ENCODE measurements at regions not wholly inside any gene's neighbourhood (a gene's known extent, or its start where the extent isn't known, plus 50 kb on each side); places are given as distances from the start of the nearest gene placed in this dataset.

- H3K4me1 ChIP-seq: 0 out of 2 replicates have a peak, but pooled peaks cover 2% of the 10 kb centered on the region
- TF ChIP-seq, protein P1, sequence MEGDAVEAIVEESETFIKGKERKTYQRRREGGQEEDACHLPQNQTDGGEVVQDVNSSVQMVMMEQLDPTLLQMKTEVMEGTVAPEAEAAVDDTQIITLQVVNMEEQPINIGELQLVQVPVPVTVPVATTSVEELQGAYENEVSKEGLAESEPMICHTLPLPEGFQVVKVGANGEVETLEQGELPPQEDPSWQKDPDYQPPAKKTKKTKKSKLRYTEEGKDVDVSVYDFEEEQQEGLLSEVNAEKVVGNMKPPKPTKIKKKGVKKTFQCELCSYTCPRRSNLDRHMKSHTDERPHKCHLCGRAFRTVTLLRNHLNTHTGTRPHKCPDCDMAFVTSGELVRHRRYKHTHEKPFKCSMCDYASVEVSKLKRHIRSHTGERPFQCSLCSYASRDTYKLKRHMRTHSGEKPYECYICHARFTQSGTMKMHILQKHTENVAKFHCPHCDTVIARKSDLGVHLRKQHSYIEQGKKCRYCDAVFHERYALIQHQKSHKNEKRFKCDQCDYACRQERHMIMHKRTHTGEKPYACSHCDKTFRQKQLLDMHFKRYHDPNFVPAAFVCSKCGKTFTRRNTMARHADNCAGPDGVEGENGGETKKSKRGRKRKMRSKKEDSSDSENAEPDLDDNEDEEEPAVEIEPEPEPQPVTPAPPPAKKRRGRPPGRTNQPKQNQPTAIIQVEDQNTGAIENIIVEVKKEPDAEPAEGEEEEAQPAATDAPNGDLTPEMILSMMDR (IDR thresholded peaks at IDR 0.05; ENCODE audit: low read depth, low read length): no peak
- no peaks in the 10 kb centered on the region for H3K36me3 ChIP-seq
- H3K27me3 ChIP-seq: no peaks in the 10 kb centered on the region
- H3K9me3 ChIP-seq: no peaks in the 10 kb centered on the region
- no peak for DNase-seq
- no peak overlapping the region for H3K4me3 ChIP-seq (ENCODE audit: low read depth, low read length)
These were observed 603.7 kb downstream of the TENT5A start for GRCh38 chr6:81148751-81149150.

- TF ChIP-seq, protein P1 (IDR thresholded peaks at IDR 0.05; ENCODE audit: low read depth, low read length): no peak
- Histone ChIP-seq H3K36me3 (no peaks in the 10 kb centered on the region), H3K4me1 (0 out of 2 replicates have a peak, but pooled peaks cover 2% of the 10 kb centered on the region), H3K9me3 (no peaks in the 10 kb centered on the region), H3K27me3 (no peaks in the 10 kb centered on the region), H3K4me3 (ENCODE audit: low read depth, low read length) (no peak overlapping the region)
- no peak for DNase-seq
These were observed 607.0 kb downstream of the TENT5A start for GRCh38 chr6:81145506-81145905.

- H3K36me3 ChIP-seq: no peaks in the 10 kb centered on the region
- H3K27me3 ChIP-seq: no peaks in the 10 kb centered on the region
- TF ChIP-seq, protein P1 (IDR thresholded peaks at IDR 0.05; ENCODE audit: low read depth, low read length): no peak
- H3K4me3 ChIP-seq (ENCODE audit: low read depth, low read length): no peak overlapping the region
- peaks cover 9% of the 10 kb centered on the region for H3K4me1 ChIP-seq
- no peak for DNase-seq
- H3K9me3 ChIP-seq: no peaks in the 10 kb centered on the region
These were observed 608.1 kb downstream of the TENT5A start for GRCh38 chr6:81144346-81144745.

GRCh38 chr6:81138236-81138635, 614.2 kb downstream of the TENT5A start:
- DNase-seq: no peak
- TF ChIP-seq, protein P1 (IDR thresholded peaks at IDR 0.05; ENCODE audit: low read depth, low read length): no peak
- H3K9me3 ChIP-seq: no peaks in the 10 kb centered on the region
- no peaks in the 10 kb centered on the region for H3K36me3 ChIP-seq
- H3K4me3 ChIP-seq (ENCODE audit: low read depth, low read length): no peak overlapping the region
- peaks cover 9% of the 10 kb centered on the region for H3K4me1 ChIP-seq
- no peaks in the 10 kb centered on the region for H3K27me3 ChIP-seq

DNA sequence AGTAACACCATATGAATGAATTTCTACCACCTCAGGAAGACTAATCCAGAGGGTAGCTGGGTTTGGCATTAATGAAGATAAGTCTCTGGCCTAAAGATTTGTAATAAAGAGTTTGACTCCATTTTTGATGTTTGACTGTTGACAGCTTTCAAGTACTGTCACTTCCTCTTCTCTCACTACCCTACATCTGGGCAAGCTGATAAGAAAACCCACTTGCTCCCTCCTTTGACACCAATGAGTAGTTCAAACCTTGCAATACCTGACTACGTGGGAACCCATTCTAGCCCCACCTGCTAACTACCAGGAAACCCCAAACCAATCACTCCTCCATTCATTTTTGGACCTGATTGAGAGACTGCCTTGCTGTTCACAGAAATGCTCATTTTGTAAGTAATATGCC, 621.5 kb downstream of the TENT5A start:
- no peak for DNase-seq
- TF ChIP-seq, protein P1 (IDR thresholded peaks at IDR 0.05; ENCODE audit: low read depth, low read length): no peak
- Histone ChIP-seq H3K4me1 (peaks cover 4% of the 10 kb centered on the region), H3K9me3 (no peaks in the 10 kb centered on the region), H3K27me3 (no peaks in the 10 kb centered on the region), H3K36me3 (no peaks in the 10 kb centered on the region), H3K4me3 (ENCODE audit: low read depth, low read length) (no peak overlapping the region)

DNA sequence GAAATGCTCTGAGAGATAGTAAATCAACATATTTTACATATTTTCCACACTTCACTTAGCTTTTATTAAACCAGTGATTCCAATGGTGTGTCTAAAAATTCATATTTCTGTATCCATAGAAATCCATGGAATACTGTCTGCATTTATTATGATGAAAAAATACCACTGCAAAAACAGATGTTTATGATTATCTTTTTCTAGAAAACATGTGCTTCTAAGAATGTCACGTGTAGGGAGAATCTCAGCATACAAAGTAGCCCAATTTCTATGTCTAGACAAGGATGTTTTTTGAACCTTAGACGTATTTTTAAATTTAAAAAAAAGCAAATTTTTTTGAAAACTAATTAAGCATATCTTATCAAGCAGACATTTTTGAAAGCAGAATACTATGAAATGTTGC, 622.4 kb downstream of the TENT5A start:
- no peak for DNase-seq
- Histone ChIP-seq H3K9me3 (no peaks in the 10 kb centered on the region), H3K36me3 (no peaks in the 10 kb centered on the region), H3K4me3 (ENCODE audit: low read depth, low read length) (no peak overlapping the region), H3K4me1 (peaks cover 4% of the 10 kb centered on the region), H3K27me3 (no peaks in the 10 kb centered on the region)
- TF ChIP-seq, protein P1 (IDR thresholded peaks at IDR 0.05; ENCODE audit: low read depth, low read length): no peak
